Heart right ventricle (tissue), 16 donors: ENCODE measurements at regions not wholly inside any gene's neighbourhood (a gene's known extent, or its start where the extent isn't known, plus 50 kb on each side); places are given as distances from the start of the nearest gene placed in this dataset.

Experiments
- ATAC-seq, 8 donors: fragments of 200-7000 bp; cut with Tn5 transposase; one replicate each; pipeline ENCODE4 v1.9.1; 2020; ENCODE audit warnings: mild to moderate bottlenecking in 8 of 8, moderate library complexity in 8 of 8, moderate number of reproducible peaks in 1 of 8
- DNase-seq, 2 donors: peaks; one replicate each; pipeline ENCODE4 v3.0.0-alpha.2; 2020
- H3K27ac ChIP-seq, 10 donors: fragments of 200-600 bp; sonication (generic) in 2 of 10; one replicate each; pipeline versions ENCODE4 v1.5.0 to v1.8.0; 2020 to 2022; ENCODE audit warnings: mild to moderate bottlenecking in 3 of 10
- H3K27me3 ChIP-seq, 7 donors: fragments of 200-600 bp; one replicate each; pipeline ENCODE4 v1.8.0; 2021 to 2022; ENCODE audit warnings: mild to moderate bottlenecking in 2 of 7
- H3K36me3 ChIP-seq, 9 donors: fragments of 200-600 bp; sonication (generic) in 1 of 9; one replicate each; pipeline versions ENCODE4 v1.5.0 to v1.8.0; 2020 to 2022; ENCODE audit warnings: mild to moderate bottlenecking in 2 of 9
- H3K4me1 ChIP-seq, 9 donors: fragments of 200-600 bp; sonication (generic) in 1 of 9; one replicate each; pipeline versions ENCODE4 v1.5.0 to v1.8.0; 2020 to 2022; ENCODE audit warnings: mild to moderate bottlenecking in 4 of 9
- H3K4me3 ChIP-seq, 10 donors: fragments of 200-600 bp; sonication (generic) in 2 of 10; one replicate each; pipeline versions ENCODE4 v1.5.0 to v1.8.0; 2020 to 2022; ENCODE audit warnings: mild to moderate bottlenecking in 7 of 10, moderate library complexity in 2 of 10
- H3K9me3 ChIP-seq, 11 donors: fragments of 200-600 bp in 10 of 11; sonication (generic) in 2 of 11; one replicate each; pipeline versions ENCODE4 v1.5.0 to v1.8.0; 2013 to 2022; ENCODE audit warnings: mild to moderate bottlenecking in 2 of 11, control low read depth in 1 of 11, moderate library complexity in 1 of 11
- CTCF ChIP-seq, 9 donors: fragments of 200-600 bp; sonication (generic) in 2 of 9; IDR thresholded peaks; one replicate each; pipeline versions ENCODE4 v1.5.0 to v1.8.0; 2021 to 2022; ENCODE audit warnings: antibody characterized with exemption in 9 of 9, mild to moderate bottlenecking in 5 of 9, moderate library complexity in 1 of 9
- WGBS, 2 donors: extraction: QIAGEN DNeasy Blood & Tissue Kit; methylation state at CpG; one replicate each; pipeline ENCODE4 v1.1.7; 2013; ENCODE audit warnings: inconsistent platforms in 1 of 2; 5-methylcytosine and 5-hydroxymethylcytosine counted together
- intact Hi-C, 10 donors: fragments of 100-400 bp; cut with DNase I; formaldehyde crosslinking; loops; one replicate each; pipeline versions ENCODE4 v1.11.1 to v1.14.2; 2022
- donor health status: Arrhythmogenic right ventricular cardiomyopathy.
- donor health status: ischemic (EF 13 %, LVEDD 7.1; RV severe dilation, severe dysfunction).
- donor health status: healthy with polysubstance abuse.
- donor health status: DM: no; HTN: yes; CAD: no.
- donor health status: DM: no; HTN: no; CAD: no.
- donor health status: ischemic (EF 25% LVEDD 6.9; RV normal size, moderate dysfunction).
- donor health status: ischemic (EF 25% LVEDD 5.7; RV mildly dilated, moderate dysfunction).
- donor health status: healthy.
- donor health status: DM: yes; HTN: yes; CAD: no.
- donor health status: Ischemic cardiomyopathy.
- donor health status: ischemic (EF 35%, LVEDD 5.7; RV mildly dilated, moderate dysfunction).
- donor health status: nonischemic (EF 11% LVEDD 7.7; RV severe dilation, severe dysfunction).
- donor health status: DM: yes; HTN: yes; CAD: no.
- donor health status: PGD.
- donor health status: ischemic (EF 29% LVEDD 5.4; RV normal size, mild dysfunction).
- donor health status: nonischemic (EF 23%, LVEDD 6.1; RV moderate dilation, normal function).

GRCh38 chr3:7915356-7915755 lies 586.3 kb upstream of the LMCD1 start:
- intact Hi-C loops = no loop called here
- DNase-seq = no peak
- H3K4me3 ChIP-seq = no peak overlapping the region
- 71 to 79% methylated on average over 4 of the region's 4 CpGs for whole genome bisulfite sequencing, 2 donors
- no peak overlapping the region for H3K27ac ChIP-seq
- H3K27me3 ChIP-seq = no peaks in the 10 kb centered on the region
- H3K36me3 ChIP-seq = no peaks in the 10 kb centered on the region
- H3K4me1 ChIP-seq = no peaks in the 10 kb centered on the region
- TF ChIP-seq CTCF (IDR thresholded peaks at IDR 0.05) = no peak
- no peak for ATAC-seq
- peaks cover 0 to 9% (median 0%) of the 10 kb centered on the region in 11 donors for H3K9me3 ChIP-seq

GRCh38 chr3:7917443-7918151 lies 584.0 kb upstream of the LMCD1 start:
- DNase-seq = no peak
- Histone ChIP-seq H3K9me3 (peaks cover 0 to 9% (median 0%) of the 10 kb centered on the region in 11 donors), H3K36me3 (no peaks in the 10 kb centered on the region), H3K27ac (no peak overlapping the region), H3K27me3 (no peaks in the 10 kb centered on the region), H3K4me3 (no peak overlapping the region), H3K4me1 (no peaks in the 10 kb centered on the region)
- ATAC-seq = no peak
- TF ChIP-seq CTCF (IDR thresholded peaks at IDR 0.05) = no peak
- intact Hi-C loops = no loop called here
- WGBS, 2 donors = 69 to 74% methylated on average over 4 of the region's 4 CpGs

GRCh38 chr3:7920211-7920610 lies 581.4 kb upstream of the LMCD1 start:
- intact Hi-C loops = no loop called here
- DNase-seq = no peak
- Histone ChIP-seq H3K27ac (no peak overlapping the region), H3K4me3 (no peak overlapping the region), H3K4me1 (no peaks in the 10 kb centered on the region), H3K9me3 (peaks cover 0 to 4% (median 0%) of the 10 kb centered on the region in 11 donors), H3K36me3 (no peaks in the 10 kb centered on the region), H3K27me3 (no peaks in the 10 kb centered on the region)
- 56 to 59% methylated on average over 6 of the region's 6 CpGs for WGBS, 2 donors
- no peak for TF ChIP-seq CTCF (IDR thresholded peaks at IDR 0.05)
- no peak for ATAC-seq

GRCh38 chr3:7924228-7924627 lies 577.4 kb upstream of the LMCD1 start:
- 72 to 77% methylated on average over 2 of the region's 2 CpGs for WGBS, 2 donors
- no peaks in the 10 kb centered on the region for H3K9me3 ChIP-seq
- no peak overlapping the region for H3K27ac ChIP-seq
- ATAC-seq (no peak), DNase-seq (no peak)
- no peak for TF ChIP-seq CTCF (IDR thresholded peaks at IDR 0.05)
- intact Hi-C loops = no loop called here
- no peaks in the 10 kb centered on the region for H3K27me3 ChIP-seq
- H3K36me3 ChIP-seq = no peaks in the 10 kb centered on the region
- H3K4me1 ChIP-seq = no peaks in the 10 kb centered on the region
- no peak overlapping the region for H3K4me3 ChIP-seq
